ENCODE measurements at regions not wholly inside any gene's neighbourhood (a gene's known extent, or its start where the extent isn't known, plus 50 kb on each side); places are given as distances from the start of the nearest gene placed in this dataset.

DNA sequence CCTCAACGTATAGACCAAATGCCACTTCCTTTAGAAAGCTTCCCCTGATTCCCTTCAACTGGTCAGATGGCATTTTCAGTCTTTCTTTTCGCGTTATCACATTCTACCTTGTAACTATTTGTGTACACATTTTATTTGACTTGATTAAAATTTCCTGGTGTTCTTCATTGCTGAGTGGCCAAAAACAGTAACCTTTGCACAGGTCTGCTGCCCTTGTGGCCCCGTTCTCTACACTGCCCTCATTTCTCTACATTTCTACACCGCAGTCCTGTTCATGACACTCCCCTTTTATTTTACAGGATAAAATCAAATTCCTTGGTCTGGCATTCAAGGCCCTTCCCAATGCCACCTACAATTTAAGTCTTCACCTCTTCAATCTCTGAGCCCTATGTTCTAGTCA, 334.2 kb upstream of the SLC30A5 start:
- DNase-seq: no peak

DNA sequence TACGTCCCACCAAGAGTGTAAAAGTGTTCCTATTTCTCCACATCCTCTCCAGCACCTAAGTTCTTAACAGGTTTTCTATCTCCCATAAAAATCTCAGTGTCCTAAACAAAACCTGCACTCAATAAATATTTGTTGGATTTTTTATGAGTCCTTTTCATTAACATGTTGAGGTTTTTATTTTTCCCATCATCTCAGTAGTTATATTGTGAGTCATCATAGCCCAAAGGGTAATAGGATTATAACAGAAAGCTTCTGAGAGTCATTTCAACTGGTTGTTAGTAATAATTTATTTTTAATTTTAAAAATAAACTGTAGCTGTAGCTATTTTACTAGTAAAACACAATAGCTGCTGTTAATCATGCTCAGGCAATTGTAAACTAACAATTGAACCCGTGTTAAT, 331.6 kb upstream of the SLC30A5 start:
- DNase-seq: no peak

GRCh38 chr5:68766952-68767464, 326.8 kb upstream of the SLC30A5 start:
- no peak for DNase-seq

DNA sequence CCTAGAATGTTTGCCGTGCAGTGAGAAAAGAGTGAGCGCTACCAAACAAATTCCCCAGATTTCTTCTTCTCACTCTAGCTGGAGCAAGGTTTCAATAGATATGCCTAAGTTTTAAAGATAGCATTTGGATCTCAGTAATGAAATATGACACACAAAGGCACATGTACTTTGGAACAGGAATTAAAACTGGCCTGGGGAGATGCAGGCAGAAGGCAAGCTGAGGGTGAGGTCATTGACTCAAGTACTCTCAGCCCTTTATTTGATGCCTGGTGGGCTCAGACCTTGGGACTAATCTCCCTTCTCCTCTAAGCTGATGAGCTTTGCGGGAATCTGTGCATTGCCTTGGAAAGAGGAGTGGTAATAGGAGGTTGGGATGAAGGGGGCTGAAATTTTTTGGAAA, 323.3 kb upstream of the SLC30A5 start:
- no peak for DNase-seq

DNA sequence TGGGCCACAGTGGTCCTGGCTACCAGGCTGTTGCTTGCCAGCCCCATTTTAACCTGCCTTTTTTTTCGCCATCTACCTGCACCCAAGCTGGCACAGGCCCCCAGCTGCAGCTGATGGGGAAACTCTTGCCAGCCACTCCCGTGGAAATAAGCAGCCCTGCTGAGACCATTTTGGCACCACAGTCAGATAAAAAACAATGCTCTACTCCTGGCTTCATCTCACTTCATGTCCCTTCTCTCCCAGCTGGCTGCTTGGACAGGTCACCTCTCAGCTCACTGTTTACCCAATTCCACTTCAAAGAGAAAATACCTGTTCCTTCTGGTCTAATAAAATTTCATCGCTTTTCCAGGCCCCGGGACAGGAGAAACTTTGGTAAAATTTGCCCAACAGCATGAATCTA, 322.6 kb upstream of the SLC30A5 start:
- no peak for DNase-seq

GRCh38 chr5:68771732-68772131, 322.1 kb upstream of the SLC30A5 start:
- DNase-seq: no peak

GRCh38 chr5:68776381-68776780, 317.4 kb upstream of the SLC30A5 start:
- DNase-seq: no peak

- DNase-seq: no peak
Observed at GRCh38 chr5:68777135-68777534, 316.7 kb upstream of the SLC30A5 start.

GRCh38 chr5:68778484-68778883, 315.3 kb upstream of the SLC30A5 start:
- DNase-seq: no peak

GRCh38 chr5:68780299-68780955, 313.4 kb upstream of the SLC30A5 start:
- DNase-seq: peak; percentile 8

- DNase-seq: no peak
Observed at GRCh38 chr5:68793074-68793473, 300.7 kb upstream of the SLC30A5 start.

- no peak for DNase-seq
Observed at GRCh38 chr5:68793993-68794392, 299.8 kb upstream of the SLC30A5 start.

DNA sequence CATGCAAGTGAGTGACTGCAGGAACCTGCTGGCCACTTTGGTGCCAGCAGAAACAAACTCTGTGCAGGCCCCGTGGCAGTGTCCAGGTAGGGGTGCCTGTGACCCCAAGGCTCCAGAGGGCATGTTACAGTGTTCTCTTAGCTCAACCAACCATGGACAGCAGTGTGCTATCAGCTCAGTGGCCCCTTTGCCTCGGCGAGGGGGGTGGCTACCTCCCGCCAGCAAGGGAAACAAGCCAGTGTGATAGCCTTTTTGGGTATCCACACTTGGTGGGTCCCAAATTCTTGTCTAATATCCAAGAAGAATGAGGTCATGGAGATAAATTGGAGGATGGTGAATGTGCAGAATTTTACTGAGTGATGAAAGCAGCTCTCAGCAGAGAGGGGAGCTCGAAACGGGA, 298.6 kb upstream of the SLC30A5 start:
- no peak for DNase-seq

DNA sequence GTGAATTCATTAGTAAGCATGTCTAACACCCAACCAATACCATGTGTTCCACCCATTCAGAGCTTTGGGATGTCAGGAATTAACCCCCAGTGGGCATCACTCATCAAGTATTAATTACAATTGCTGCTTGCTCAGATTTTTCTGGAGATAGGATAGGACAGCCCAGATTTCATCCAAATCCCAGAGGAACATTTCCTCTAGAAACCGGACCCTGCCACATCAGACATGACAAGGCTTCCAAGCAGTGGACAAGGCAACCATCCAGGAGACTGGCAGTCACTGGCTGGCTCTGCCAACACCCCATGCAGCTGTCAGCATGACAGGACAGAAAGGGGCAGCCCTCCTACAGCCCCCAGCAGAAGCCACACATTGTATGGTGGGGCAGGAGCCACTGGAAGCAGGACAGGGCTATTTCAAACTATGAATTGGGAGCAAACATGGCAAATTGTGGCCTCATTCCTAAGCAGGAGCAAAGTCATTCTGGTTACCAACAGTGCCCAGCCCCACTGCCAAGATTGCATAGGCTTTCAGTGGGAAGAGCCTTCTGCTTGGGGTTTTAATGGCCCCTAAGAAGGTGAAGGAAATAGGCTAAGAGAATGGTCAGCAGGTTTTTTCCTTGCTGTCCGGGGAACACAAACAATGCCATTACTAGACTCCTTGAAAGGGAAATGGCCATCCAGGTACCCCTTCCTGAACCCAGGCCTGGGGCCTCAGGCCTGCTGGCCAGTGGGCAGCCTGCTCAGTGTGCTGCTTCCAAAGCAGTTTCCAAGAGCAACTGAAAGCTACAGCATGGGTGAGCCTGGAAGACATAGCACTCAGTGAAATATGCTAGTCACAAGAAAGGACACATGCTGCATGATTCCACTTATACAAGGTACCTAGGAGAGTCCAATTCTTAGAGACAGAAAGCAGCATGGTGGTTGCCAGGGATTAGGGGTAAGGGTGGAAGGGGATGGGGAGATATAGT, 294.7 kb upstream of the SLC30A5 start:
- DNase-seq: no peak

DNA sequence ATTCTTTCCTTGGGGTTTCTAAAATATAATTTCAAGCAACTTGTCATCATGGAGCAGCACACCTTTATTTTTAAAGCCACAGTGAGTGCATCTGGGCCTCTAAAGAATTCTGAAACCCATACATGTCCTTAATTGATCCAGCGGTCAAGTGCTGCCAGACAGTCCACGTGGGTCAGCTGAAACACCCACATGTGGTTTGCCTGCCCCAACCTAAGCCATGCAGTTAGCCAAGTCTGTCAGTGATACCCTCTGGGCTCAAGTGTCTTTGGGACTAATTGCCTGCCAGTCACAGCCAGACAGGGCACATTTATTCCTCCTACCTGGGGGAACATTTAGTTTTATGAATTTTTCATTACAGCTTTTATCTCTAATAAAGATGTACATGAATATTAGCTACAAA, 291.4 kb upstream of the SLC30A5 start:
- DNase-seq: no peak

- no peak for DNase-seq
Observed at GRCh38 chr5:68803881-68804319, 289.9 kb upstream of the SLC30A5 start.

GRCh38 chr5:68804343-68804742, 289.5 kb upstream of the SLC30A5 start:
- no peak for DNase-seq

DNA sequence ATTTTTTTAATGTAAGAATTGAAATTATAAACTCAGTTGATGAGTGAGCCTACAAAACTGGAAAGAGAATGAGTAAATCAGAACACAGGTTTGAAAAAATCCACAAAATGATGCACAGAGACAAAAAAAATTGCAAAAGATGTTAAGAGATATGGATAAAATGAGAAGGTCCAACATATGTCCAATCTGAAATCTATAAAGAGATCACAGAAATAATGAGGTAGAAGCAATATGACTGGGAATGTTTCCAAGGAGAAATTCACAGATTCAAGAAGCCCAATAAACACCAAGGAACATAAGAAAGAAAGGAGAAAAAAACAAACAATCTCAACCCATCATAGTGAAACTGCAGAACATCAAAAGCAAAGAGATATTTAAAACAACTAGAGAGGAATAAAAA, 288.4 kb upstream of the SLC30A5 start:
- DNase-seq: no peak

DNA sequence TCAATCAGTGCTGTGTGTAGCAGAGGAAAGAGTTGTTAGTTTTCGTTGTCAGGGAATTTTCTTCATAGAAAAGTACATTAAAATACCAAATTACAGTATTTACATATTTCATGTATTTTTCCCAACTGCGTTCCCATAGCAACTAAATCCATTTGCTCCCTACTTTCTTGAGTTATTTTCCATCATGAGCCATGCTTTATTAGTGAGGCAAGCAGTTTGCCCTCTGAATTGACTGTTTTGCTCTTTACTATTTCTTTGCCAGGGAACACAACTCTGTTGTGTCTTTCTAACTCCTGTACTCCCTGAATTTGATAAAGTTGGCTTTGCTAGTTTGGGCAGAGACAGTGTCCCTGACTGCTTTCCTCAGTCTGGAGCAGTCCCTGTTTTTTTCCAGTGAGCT, 276.2 kb upstream of the SLC30A5 start:
- no peak for DNase-seq

- DNase-seq: no peak
Observed at GRCh38 chr5:68818057-68818695, 275.6 kb upstream of the SLC30A5 start.

DNA sequence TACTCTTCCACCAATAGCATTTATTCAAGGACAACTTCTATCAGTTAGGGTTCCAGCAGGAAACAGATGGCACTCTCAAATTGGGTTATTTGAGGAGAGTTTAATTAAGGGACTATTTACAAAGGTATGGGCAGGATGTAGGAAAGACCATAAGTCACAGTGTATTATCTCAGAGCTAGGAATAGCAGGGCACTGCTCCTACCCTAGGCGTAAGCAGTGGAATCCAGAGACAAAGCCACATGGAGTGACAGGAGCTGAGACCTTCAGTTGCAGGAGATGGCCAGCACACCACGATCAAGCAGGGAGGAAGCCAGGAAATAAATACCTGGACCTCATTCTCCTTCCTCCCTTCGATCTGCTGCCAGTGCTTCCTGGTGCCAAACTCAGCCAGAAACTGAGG, 274.9 kb upstream of the SLC30A5 start:
- DNase-seq: no peak

DNA sequence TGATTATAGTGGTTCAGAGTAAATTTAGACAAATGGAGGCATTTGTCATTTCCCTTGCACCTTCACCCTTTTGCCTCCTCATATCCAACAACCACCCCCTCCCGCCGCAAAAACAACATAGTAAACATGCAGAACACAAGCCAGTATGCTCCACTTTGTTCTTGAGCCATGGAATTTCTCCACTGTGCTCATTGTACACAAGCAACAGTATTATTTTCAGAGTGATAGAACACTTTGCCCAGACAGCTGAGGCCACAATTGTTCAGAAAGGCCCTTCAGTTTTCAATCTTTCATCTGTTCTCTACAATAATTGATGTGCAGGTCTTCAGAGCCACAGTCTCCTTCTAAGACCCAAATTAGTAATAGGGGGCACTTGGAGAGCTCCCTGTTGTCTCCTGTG, 272.8 kb upstream of the SLC30A5 start:
- DNase-seq: no peak

DNA sequence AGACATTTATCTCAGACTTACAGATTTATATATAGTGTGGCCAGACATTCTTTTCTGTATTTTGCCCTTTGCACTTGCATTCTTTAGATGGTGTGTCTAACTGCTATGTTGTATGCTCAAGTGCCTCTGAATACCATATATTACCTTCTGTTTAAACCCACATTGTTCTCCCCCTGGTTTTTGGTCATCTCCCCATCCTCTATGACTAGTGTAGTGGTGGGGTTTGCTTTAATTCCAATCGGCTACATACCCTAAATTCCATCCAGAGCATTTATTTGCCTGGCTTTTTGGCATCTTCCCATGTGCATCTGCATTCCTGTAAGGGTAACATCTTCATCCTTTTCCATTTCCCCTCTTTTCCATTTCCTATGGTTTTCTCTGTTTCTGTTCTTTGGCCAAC, 271.0 kb upstream of the SLC30A5 start:
- DNase-seq: no peak

GRCh38 chr5:68823301-68823700, 270.5 kb upstream of the SLC30A5 start:
- no peak for DNase-seq
